ENCODE measurements at regions not wholly inside any gene's neighbourhood (a gene's known extent, or its start where the extent isn't known, plus 50 kb on each side); places are given as distances from the start of the nearest gene placed in this dataset.

DNA sequence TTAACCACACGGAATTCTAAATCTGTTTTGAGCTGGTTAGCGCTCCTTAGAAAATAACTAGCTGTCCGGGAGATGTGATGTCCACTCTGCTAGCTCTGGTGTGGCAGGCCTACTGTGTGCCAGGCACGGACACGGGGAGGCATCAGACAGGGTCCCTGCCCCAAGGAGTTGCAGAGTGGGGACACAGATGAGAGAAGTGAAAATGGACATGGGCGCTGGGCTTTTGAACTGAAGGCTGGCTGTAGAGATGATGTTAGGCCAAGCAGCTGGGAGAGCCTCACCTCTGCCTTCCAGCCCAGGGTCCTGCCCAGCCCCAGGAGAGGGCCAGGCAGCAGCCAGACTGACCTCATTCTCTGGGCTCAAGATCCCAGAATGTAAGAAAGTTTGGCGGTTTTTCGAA lies 368.6 kb downstream of the CTTN start:
- Histone ChIP-seq H3K4me2 (no peak overlapping the region), H4K20me1 (ENCODE audit: insufficient read depth, poor library complexity, severe bottlenecking) (no peaks in the 10 kb centered on the region), H3K27me3 (no peaks in the 10 kb centered on the region), H3K9me3 (ENCODE audit: low read depth) (no peaks in the 10 kb centered on the region), H3K9me2 (replicated peaks; ENCODE audit: insufficient read depth) (no peaks in the 10 kb centered on the region), H3K27ac (no peak overlapping the region), H3K79me2 (no peaks in the 10 kb centered on the region), H3K36me3 (replicated peaks; ENCODE audit: insufficient read depth, low read depth) (no peaks in the 10 kb centered on the region), H3K4me1 (ENCODE audit: insufficient read depth) (no peaks in the 10 kb centered on the region), H2AFZ (no peak overlapping the region), H3K4me3 (no peak overlapping the region)
- no peak for DNase-seq (ENCODE audit: low spot score)
- no peak for TF ChIP-seq EZH2phosphoT487 (IDR thresholded peaks at IDR 0.05; ENCODE audit: low read depth, severe bottlenecking, unreplicated experiment)
- TF ChIP-seq CTCF (IDR thresholded peaks at IDR 0.05; ENCODE audit: poor library complexity) = no peak
- no peak for TF ChIP-seq EZH2 (IDR thresholded peaks at IDR 0.05; ENCODE audit: borderline replicate concordance)
- WGBS (ENCODE audit: low lambda C conversion rate, missing lambda C conversion rate) = 90% methylated on average over 8 of the region's 8 CpGs

- no peak for DNase-seq (ENCODE audit: low spot score)
- no peaks in the 10 kb centered on the region for H3K36me3 ChIP-seq (replicated peaks; ENCODE audit: insufficient read depth, low read depth)
- no peaks in the 10 kb centered on the region for H3K27me3 ChIP-seq
- no peak overlapping the region for H3K4me2 ChIP-seq
- no peaks in the 10 kb centered on the region for H3K9me3 ChIP-seq (ENCODE audit: low read depth)
- no peaks in the 10 kb centered on the region for H3K9me2 ChIP-seq (replicated peaks; ENCODE audit: insufficient read depth)
- no peaks in the 10 kb centered on the region for H4K20me1 ChIP-seq (ENCODE audit: insufficient read depth, poor library complexity, severe bottlenecking)
- H3K79me2 ChIP-seq = no peaks in the 10 kb centered on the region
- no peaks in the 10 kb centered on the region for H3K4me1 ChIP-seq (ENCODE audit: insufficient read depth)
- TF ChIP-seq EZH2 (IDR thresholded peaks at IDR 0.05; ENCODE audit: borderline replicate concordance) (no peak), CTCF (IDR thresholded peaks at IDR 0.05; ENCODE audit: poor library complexity) (no peak), EZH2phosphoT487 (IDR thresholded peaks at IDR 0.05; ENCODE audit: low read depth, severe bottlenecking, unreplicated experiment) (no peak)
- H2AFZ ChIP-seq = no peak overlapping the region
- no peak overlapping the region for H3K27ac ChIP-seq
- H3K4me3 ChIP-seq = no peak overlapping the region
- WGBS (ENCODE audit: low lambda C conversion rate, missing lambda C conversion rate) = 95% methylated on average over 10 of the region's 10 CpGs
These were observed 370.2 kb downstream of the CTTN start for GRCh38 chr11:70768346-70769095.

DNA sequence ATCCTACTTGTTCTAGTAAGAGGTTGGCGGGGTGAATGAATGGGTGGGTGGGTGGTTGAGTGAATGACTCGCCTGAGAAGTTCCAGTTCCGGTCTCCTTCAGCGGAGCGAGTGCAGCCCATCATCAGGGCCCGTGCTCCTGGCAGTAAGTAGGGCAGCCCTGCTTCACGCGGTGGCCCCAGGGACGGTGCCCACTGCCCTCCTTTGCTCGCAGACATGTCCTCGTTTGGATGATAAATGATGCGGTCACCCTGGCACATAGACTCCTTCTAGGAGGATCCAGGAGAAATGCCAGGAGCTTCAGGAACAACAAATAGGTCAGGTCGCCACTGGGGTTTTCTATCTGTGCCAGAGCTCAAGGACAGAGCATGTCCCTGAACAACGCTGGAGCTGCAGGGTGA lies 370.8 kb downstream of the CTTN start:
- 92% methylated on average over 14 of the region's 14 CpGs for WGBS (ENCODE audit: low lambda C conversion rate, missing lambda C conversion rate)

More for the DNA sequence above, 370.8 kb downstream of the CTTN start:
- Histone ChIP-seq H3K27me3 (no peaks in the 10 kb centered on the region), H3K9me3 (ENCODE audit: low read depth) (no peaks in the 10 kb centered on the region), H3K27ac (no peak overlapping the region), H2AFZ (no peak overlapping the region), H3K9me2 (replicated peaks; ENCODE audit: insufficient read depth) (no peaks in the 10 kb centered on the region), H3K4me2 (no peak overlapping the region), H3K4me3 (no peak overlapping the region), H3K79me2 (no peaks in the 10 kb centered on the region), H3K36me3 (replicated peaks; ENCODE audit: insufficient read depth, low read depth) (no peaks in the 10 kb centered on the region), H4K20me1 (ENCODE audit: insufficient read depth, poor library complexity, severe bottlenecking) (no peaks in the 10 kb centered on the region), H3K4me1 (ENCODE audit: insufficient read depth) (no peaks in the 10 kb centered on the region)
- DNase-seq (ENCODE audit: low spot score) = no peak
- TF ChIP-seq CTCF (IDR thresholded peaks at IDR 0.05; ENCODE audit: poor library complexity) (no peak), EZH2phosphoT487 (IDR thresholded peaks at IDR 0.05; ENCODE audit: low read depth, severe bottlenecking, unreplicated experiment) (no peak), EZH2 (IDR thresholded peaks at IDR 0.05; ENCODE audit: borderline replicate concordance) (no peak)
